ENCODE measurements at regions not wholly inside any gene's neighbourhood (a gene's known extent, or its start where the extent isn't known, plus 50 kb on each side); places are given as distances from the start of the nearest gene placed in this dataset.

- Histone ChIP-seq H3K27ac (no peak overlapping the region), H3K36me3 (ENCODE audit: insufficient read depth) (no peaks in the 10 kb centered on the region)
- TF ChIP-seq CTCF (conservative IDR thresholded peaks at IDR 0.05; ENCODE audit: low read depth, low read length): no peak
These were observed 2106.6 kb upstream of the CELF4 start for GRCh38 chr18:39672171-39672570.

GRCh38 chr18:39667905-39668304 lies 2102.3 kb upstream of the CELF4 start:
- Histone ChIP-seq H3K27me3 (ENCODE audit: insufficient read depth, low read depth) (no peaks in the 10 kb centered on the region), H4K20me1 (ENCODE audit: insufficient read depth) (no peaks in the 10 kb centered on the region), H3K9ac (no peak overlapping the region), H3K79me2 (ENCODE audit: insufficient read depth, low read depth) (no peaks in the 10 kb centered on the region), H2AFZ (ENCODE audit: low read depth) (no peak overlapping the region), H3K27ac (no peak overlapping the region), H3K4me2 (no peak overlapping the region), H3K4me1 (ENCODE audit: low read depth, poor library complexity, severe bottlenecking) (no peaks in the 10 kb centered on the region), H3K36me3 (ENCODE audit: insufficient read depth) (no peaks in the 10 kb centered on the region), H3K4me3 (IDR thresholded peaks at IDR 0.05; ENCODE audit: insufficient read depth, low read depth, low read length) (no peak overlapping the region)
- TF ChIP-seq CTCF (conservative IDR thresholded peaks at IDR 0.05; ENCODE audit: low read depth, low read length): no peak

More at GRCh38 chr18:39672171-39672570, 2106.6 kb upstream of the CELF4 start:
- no peaks in the 10 kb centered on the region for H3K27me3 ChIP-seq (ENCODE audit: insufficient read depth, low read depth)
- no peaks in the 10 kb centered on the region for H3K79me2 ChIP-seq (ENCODE audit: insufficient read depth, low read depth)
- no peak overlapping the region for H3K9ac ChIP-seq
- H3K4me2 ChIP-seq: no peak overlapping the region
- no peak overlapping the region for H2AFZ ChIP-seq (ENCODE audit: low read depth)
- H3K4me1 ChIP-seq (ENCODE audit: low read depth, poor library complexity, severe bottlenecking): no peaks in the 10 kb centered on the region
- no peak overlapping the region for H3K4me3 ChIP-seq (IDR thresholded peaks at IDR 0.05; ENCODE audit: insufficient read depth, low read depth, low read length)
- no peaks in the 10 kb centered on the region for H4K20me1 ChIP-seq (ENCODE audit: insufficient read depth)

GRCh38 chr18:39666541-39666940 lies 2100.9 kb upstream of the CELF4 start:
- Histone ChIP-seq H3K4me2 (no peak overlapping the region), H3K27ac (no peak overlapping the region), H3K79me2 (ENCODE audit: insufficient read depth, low read depth) (no peaks in the 10 kb centered on the region), H4K20me1 (ENCODE audit: insufficient read depth) (no peaks in the 10 kb centered on the region), H3K4me1 (ENCODE audit: low read depth, poor library complexity, severe bottlenecking) (no peaks in the 10 kb centered on the region), H3K36me3 (ENCODE audit: insufficient read depth) (no peaks in the 10 kb centered on the region), H2AFZ (ENCODE audit: low read depth) (no peak overlapping the region), H3K9ac (no peak overlapping the region), H3K27me3 (ENCODE audit: insufficient read depth, low read depth) (no peaks in the 10 kb centered on the region), H3K4me3 (IDR thresholded peaks at IDR 0.05; ENCODE audit: insufficient read depth, low read depth, low read length) (no peak overlapping the region)
- no peak for TF ChIP-seq CTCF (conservative IDR thresholded peaks at IDR 0.05; ENCODE audit: low read depth, low read length)

GRCh38 chr18:39661856-39662366 lies 2096.3 kb upstream of the CELF4 start:
- Histone ChIP-seq H3K9ac (no peak overlapping the region), H3K27me3 (ENCODE audit: insufficient read depth, low read depth) (no peaks in the 10 kb centered on the region), H3K36me3 (ENCODE audit: insufficient read depth) (no peaks in the 10 kb centered on the region), H3K4me1 (ENCODE audit: low read depth, poor library complexity, severe bottlenecking) (no peaks in the 10 kb centered on the region), H3K27ac (no peak overlapping the region), H3K4me3 (IDR thresholded peaks at IDR 0.05; ENCODE audit: insufficient read depth, low read depth, low read length) (no peak overlapping the region), H3K4me2 (no peak overlapping the region), H3K79me2 (ENCODE audit: insufficient read depth, low read depth) (no peaks in the 10 kb centered on the region), H2AFZ (ENCODE audit: low read depth) (no peak overlapping the region), H4K20me1 (ENCODE audit: insufficient read depth) (no peaks in the 10 kb centered on the region)
- no peak for TF ChIP-seq CTCF (conservative IDR thresholded peaks at IDR 0.05; ENCODE audit: low read depth, low read length)
